Nephron progenitor cell (in vitro differentiated cells): ENCODE measurements at regions not wholly inside any gene's neighbourhood (a gene's known extent, or its start where the extent isn't known, plus 50 kb on each side); places are given as distances from the start of the nearest gene placed in this dataset.
"Not testable (repeated sequence)": the region's sequence is repeated elsewhere in the genome, so short reads cannot be mapped to it uniquely, and the experiment has no call there.

Experiments used
- DNase-seq: peaks from one replicate; pipeline ENCODE4 v3.0.0; 2021
- H3K27ac Mint-ChIP-seq: 2 replicates; pipeline ENCODE4 v1.8.0; 2021; ENCODE audit warnings: mild to moderate bottlenecking, moderate library complexity, mixed read lengths
- H3K27me3 Mint-ChIP-seq: 2 replicates; pipeline ENCODE4 v1.8.0; 2021; ENCODE audit warnings: mild to moderate bottlenecking, low read depth, mixed read lengths; ENCODE audit not compliant: poor library complexity
- H3K36me3 Mint-ChIP-seq: 2 replicates; pipeline ENCODE4 v1.8.0; 2021; ENCODE audit warnings: low read depth, mixed read lengths
- H3K4me1 Mint-ChIP-seq: 2 replicates; pipeline ENCODE4 v1.8.0; 2021; ENCODE audit warnings: mixed read lengths
- H3K4me3 Mint-ChIP-seq: 2 replicates; pipeline ENCODE4 v1.8.0; 2021; ENCODE audit warnings: mild to moderate bottlenecking, moderate library complexity, mixed read lengths
- H3K9me3 Mint-ChIP-seq: 2 replicates; pipeline ENCODE4 v1.8.0; 2021; ENCODE audit warnings: mild to moderate bottlenecking, moderate library complexity, mixed read lengths
- CTCF ChIP-seq: fragments of 200-600 bp; sonication (generic); IDR thresholded peaks from 2 replicates; pipeline ENCODE4 v1.5.0; 2021; ENCODE audit warnings: antibody characterized with exemption

DNA sequence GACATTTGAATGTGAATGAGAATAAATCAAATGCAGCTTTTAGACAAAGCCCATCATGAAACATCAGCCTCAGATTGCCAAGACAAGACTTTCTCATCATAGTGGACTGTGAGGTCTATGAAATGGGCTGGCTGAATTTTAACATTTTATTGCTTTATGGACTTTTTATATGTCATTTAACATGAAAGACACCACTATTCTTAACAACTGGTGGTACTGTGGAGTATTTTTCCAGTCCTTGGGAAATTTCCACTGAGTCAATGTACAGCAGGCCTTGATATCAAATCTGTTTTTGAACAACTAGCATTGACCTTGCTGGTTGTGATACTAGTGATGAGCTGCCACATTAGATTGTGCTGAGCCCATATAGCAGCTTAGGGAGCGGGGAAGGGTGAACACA lies 326.6 kb upstream of the CITED2 start:
- H3K4me3 Mint-ChIP-seq = no peak overlapping the region
- H3K27ac Mint-ChIP-seq = no peak overlapping the region
- TF ChIP-seq CTCF = no peak
- H3K4me1 Mint-ChIP-seq = peaks cover 30% of the 10 kb centered on the region
- no peaks in the 10 kb centered on the region for H3K27me3 Mint-ChIP-seq
- no peak for DNase-seq
- H3K9me3 Mint-ChIP-seq = peaks cover 38% of the 10 kb centered on the region
- peaks cover 30% of the 10 kb centered on the region for H3K36me3 Mint-ChIP-seq

GRCh38 chr6:139699911-139700310 lies 325.5 kb upstream of the CITED2 start:
- H3K9me3 Mint-ChIP-seq = peaks cover 27% of the 10 kb centered on the region
- peak overlapping the region; percentile 85 for H3K27ac Mint-ChIP-seq
- peak overlapping the region; percentile 22 for H3K4me3 Mint-ChIP-seq
- no peak for DNase-seq
- H3K27me3 Mint-ChIP-seq = no peaks in the 10 kb centered on the region
- peaks cover 36% of the 10 kb centered on the region for H3K4me1 Mint-ChIP-seq
- peaks cover 21% of the 10 kb centered on the region for H3K36me3 Mint-ChIP-seq
- TF ChIP-seq CTCF = no peak

GRCh38 chr6:139699335-139699734 lies 324.9 kb upstream of the CITED2 start:
- no peak for TF ChIP-seq CTCF
- Mint-ChIP-seq H3K4me1 (peaks cover 36% of the 10 kb centered on the region), H3K9me3 (peaks cover 21% of the 10 kb centered on the region), H3K27ac (peak overlapping the region; percentile 85), H3K36me3 (peaks cover 15% of the 10 kb centered on the region), H3K27me3 (no peaks in the 10 kb centered on the region), H3K4me3 (no peak overlapping the region)
- DNase-seq = no peak

DNA sequence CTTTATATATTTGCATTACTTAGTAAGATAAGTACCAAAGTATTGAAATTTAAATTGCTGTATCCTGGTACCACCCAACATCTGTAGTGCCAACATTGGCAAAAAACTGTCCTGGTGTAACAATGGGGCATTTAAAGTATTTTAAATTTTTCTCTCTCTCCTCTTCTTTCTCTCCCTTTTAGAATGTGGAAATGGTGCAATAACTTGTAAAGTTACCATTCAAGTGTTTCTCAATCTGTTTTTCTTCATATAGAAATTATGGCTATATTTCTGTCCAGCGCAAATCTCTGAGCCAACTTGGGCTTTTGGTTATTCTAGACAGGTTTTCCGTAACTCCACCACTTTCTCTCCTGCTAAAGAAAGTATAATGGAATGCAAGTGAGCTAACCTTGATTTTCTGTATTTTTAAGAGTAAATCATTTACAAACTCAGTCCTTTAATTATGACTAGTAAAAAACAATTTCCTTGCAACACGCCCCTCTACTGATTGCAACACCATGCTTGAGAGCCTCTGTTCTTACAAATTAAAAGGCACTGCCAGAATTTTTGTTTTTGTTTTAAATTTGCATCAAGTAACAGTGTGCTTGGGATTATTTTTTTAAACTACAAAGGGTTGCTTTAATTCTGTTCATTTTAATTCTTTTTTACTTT lies 324.2 kb upstream of the CITED2 start:
- Mint-ChIP-seq H3K4me3 (no peak overlapping the region), H3K9me3 (peaks cover 20% of the 10 kb centered on the region), H3K27me3 (no peaks in the 10 kb centered on the region), H3K4me1 (peaks cover 36% of the 10 kb centered on the region), H3K27ac (no peak overlapping the region), H3K36me3 (peaks cover 15% of the 10 kb centered on the region)
- TF ChIP-seq CTCF = no peak
- no peak for DNase-seq

DNA sequence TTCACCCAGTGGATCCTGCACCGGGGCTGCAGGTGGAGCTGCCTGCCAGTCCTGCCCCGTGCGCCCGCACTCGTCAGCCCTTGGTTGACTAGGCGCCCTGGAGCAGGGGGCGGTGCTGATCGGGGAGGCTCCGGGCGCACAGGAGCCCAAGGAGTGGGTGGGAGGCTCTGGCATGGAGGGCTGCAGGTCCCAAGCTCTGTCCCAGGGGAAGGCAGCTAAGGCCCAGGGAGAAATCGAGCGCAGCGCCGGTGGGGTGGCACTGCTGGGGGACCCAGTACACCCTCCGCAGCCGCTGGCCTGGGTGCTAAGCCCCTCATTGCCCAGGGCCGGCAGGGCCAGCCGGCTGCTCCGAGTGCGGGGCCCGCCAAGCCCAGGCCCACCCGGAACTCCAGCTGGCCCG lies 323.4 kb upstream of the CITED2 start:
- H3K27me3 Mint-ChIP-seq, H3K27ac Mint-ChIP-seq, DNase-seq, H3K4me3 Mint-ChIP-seq: not testable (repeated sequence)
- peaks cover 19% of the 10 kb centered on the region for H3K9me3 Mint-ChIP-seq
- H3K36me3 Mint-ChIP-seq = peaks cover 15% of the 10 kb centered on the region
- H3K4me1 Mint-ChIP-seq = peaks cover 35% of the 10 kb centered on the region

DNA sequence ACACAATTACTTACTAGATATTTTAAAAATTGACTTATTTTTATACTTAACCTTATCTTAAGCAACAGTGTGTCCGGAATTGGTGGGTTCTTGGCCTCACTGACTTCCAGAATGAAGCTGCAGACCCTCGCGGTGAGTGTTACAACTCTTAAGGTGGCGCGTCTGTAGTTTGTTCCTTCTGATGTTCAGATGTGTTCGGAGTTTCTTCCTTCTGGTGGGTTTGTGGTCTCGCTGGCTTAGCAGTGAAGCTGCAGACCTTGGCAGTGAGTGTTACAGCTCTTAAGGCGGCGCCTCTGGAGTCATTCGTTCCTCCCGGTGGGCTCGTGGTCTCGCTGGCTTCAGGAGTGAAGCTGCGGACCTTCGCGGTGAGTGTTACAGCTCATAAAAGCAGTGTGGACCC lies 322.5 kb upstream of the CITED2 start:
- Mint-ChIP-seq H3K9me3 (peaks cover 13% of the 10 kb centered on the region), H3K27ac (peak overlapping the region; percentile 58), H3K4me1 (peaks cover 34% of the 10 kb centered on the region), H3K36me3 (peaks cover 11% of the 10 kb centered on the region)
- not testable (repeated sequence) for H3K27me3 Mint-ChIP-seq, DNase-seq, H3K4me3 Mint-ChIP-seq

- H3K36me3 Mint-ChIP-seq = peaks cover 15% of the 10 kb centered on the region
- no peaks in the 10 kb centered on the region for H3K27me3 Mint-ChIP-seq
- DNase-seq = no peak
- H3K9me3 Mint-ChIP-seq = peaks cover 14% of the 10 kb centered on the region
- no peak overlapping the region for H3K27ac Mint-ChIP-seq
- H3K4me3 Mint-ChIP-seq = no peak overlapping the region
- peaks cover 30% of the 10 kb centered on the region for H3K4me1 Mint-ChIP-seq
- TF ChIP-seq CTCF = no peak
Observed at GRCh38 chr6:139695361-139695760, 320.9 kb upstream of the CITED2 start.
